ENCODE measurements at regions not wholly inside any gene's neighbourhood (a gene's known extent, or its start where the extent isn't known, plus 50 kb on each side); places are given as distances from the start of the nearest gene placed in this dataset.

GRCh38 chr14:97106166-97106565 is 309.0 kb downstream of the VRK1 start:
- no peak overlapping the region for H3K27ac Mint-ChIP-seq
- no peaks in the 10 kb centered on the region for H3K36me3 ChIP-seq (ENCODE audit: control insufficient read depth in 2 of 2, extremely low read depth in 1 of 2, insufficient read depth in 1 of 2, low read length in 1 of 2)

GRCh38 chr14:97106609-97107008 is 309.4 kb downstream of the VRK1 start:
- Histone ChIP-seq H3K36me3 (ENCODE audit: control insufficient read depth in 2 of 2, extremely low read depth in 1 of 2, insufficient read depth in 1 of 2, low read length in 1 of 2) (no peaks in the 10 kb centered on the region), H3K27ac (ENCODE audit: low read length) (no peak overlapping the region), H3K9me3 (no peaks in the 10 kb centered on the region), H3K4me1 (ENCODE audit: control insufficient read depth in 1 of 2, extremely low read depth in 1 of 2, insufficient read depth in 2 of 2, low read length in 2 of 2) (no peaks in the 10 kb centered on the region), H3K4me3 (ENCODE audit: control insufficient read depth in 1 of 2, extremely low read depth in 1 of 2, low read length in 1 of 2) (no peak overlapping the region), H3K27me3 (replicated peaks in 1 of 2; ENCODE audit: control insufficient read depth in 2 of 2, extremely low read depth in 1 of 2, insufficient read depth in 2 of 2, low read length in 1 of 2) (peaks cover 0 to 14% of the 10 kb centered on the region in 2 experiments)
- H3K4me3 Mint-ChIP-seq: no peak overlapping the region
- ChIA-PET CTCF (no interaction called here), POLR2A (no interaction called here)
- H3K36me3 Mint-ChIP-seq: peaks cover 8% of the 10 kb centered on the region
- H3K4me1 Mint-ChIP-seq: peaks cover 0 to 5% (median 4%) of the 10 kb centered on the region in 3 donors
- ATAC-seq (replicated peaks in 1 of 4) (no peak), DNase-seq (no peak)
- peaks cover 6 to 16% of the 10 kb centered on the region in 2 donors for H3K27me3 Mint-ChIP-seq
- no peak overlapping the region for H3K27ac Mint-ChIP-seq
- no CpG with 5 or more reads among the region's 10 CpGs for WGBS (ENCODE audit: insufficient coverage)
- H3K9me3 Mint-ChIP-seq: peaks cover 3 to 7% (median 6%) of the 10 kb centered on the region in 3 donors

More at GRCh38 chr14:97106166-97106565, 309.0 kb downstream of the VRK1 start:
- no peak overlapping the region for H3K4me3 ChIP-seq (ENCODE audit: control insufficient read depth in 1 of 2, extremely low read depth in 1 of 2, low read length in 1 of 2)
- H3K9me3 ChIP-seq: no peaks in the 10 kb centered on the region
- 67% methylated on average over 3 of the region's 5 CpGs for WGBS (ENCODE audit: insufficient coverage)
- DNase-seq (peak in 3 of 35 experiments; percentile 9 to 16 (median 12)), ATAC-seq (replicated peaks in 1 of 4) (no peak)
- no peak overlapping the region for H3K27ac ChIP-seq (ENCODE audit: low read length)
- H3K27me3 ChIP-seq (replicated peaks in 1 of 2; ENCODE audit: control insufficient read depth in 2 of 2, extremely low read depth in 1 of 2, insufficient read depth in 2 of 2, low read length in 1 of 2): peaks cover 0 to 16% of the 10 kb centered on the region in 2 experiments
- peaks cover 8% of the 10 kb centered on the region for H3K36me3 Mint-ChIP-seq
- peaks cover 3 to 7% (median 6%) of the 10 kb centered on the region in 3 donors for H3K9me3 Mint-ChIP-seq
- peaks cover 6 to 16% of the 10 kb centered on the region in 2 donors for H3K27me3 Mint-ChIP-seq
- CTCF ChIA-PET: no interaction called here
- POLR2A ChIA-PET: no interaction called here
- H3K4me1 Mint-ChIP-seq: peaks cover 0 to 5% (median 4%) of the 10 kb centered on the region in 3 donors
- no peak overlapping the region for H3K4me3 Mint-ChIP-seq
- no peaks in the 10 kb centered on the region for H3K4me1 ChIP-seq (ENCODE audit: control insufficient read depth in 1 of 2, extremely low read depth in 1 of 2, insufficient read depth in 2 of 2, low read length in 2 of 2)

GRCh38 chr14:97107080-97107479 is 309.9 kb downstream of the VRK1 start:
- Mint-ChIP-seq H3K9me3 (peaks cover 3 to 7% (median 6%) of the 10 kb centered on the region in 3 donors), H3K27me3 (peaks cover 6 to 16% of the 10 kb centered on the region in 2 donors), H3K36me3 (peaks cover 8% of the 10 kb centered on the region), H3K27ac (no peak overlapping the region), H3K4me3 (no peak overlapping the region), H3K4me1 (peaks cover 0 to 5% (median 4%) of the 10 kb centered on the region in 3 donors)
- Histone ChIP-seq H3K36me3 (ENCODE audit: control insufficient read depth in 2 of 2, extremely low read depth in 1 of 2, insufficient read depth in 1 of 2, low read length in 1 of 2) (no peaks in the 10 kb centered on the region), H3K9me3 (no peaks in the 10 kb centered on the region), H3K27ac (ENCODE audit: low read length) (no peak overlapping the region), H3K4me1 (ENCODE audit: control insufficient read depth in 1 of 2, extremely low read depth in 1 of 2, insufficient read depth in 2 of 2, low read length in 2 of 2) (no peaks in the 10 kb centered on the region), H3K27me3 (replicated peaks in 1 of 2; ENCODE audit: control insufficient read depth in 2 of 2, extremely low read depth in 1 of 2, insufficient read depth in 2 of 2, low read length in 1 of 2) (peaks cover 0 to 12% of the 10 kb centered on the region in 2 experiments), H3K4me3 (ENCODE audit: control insufficient read depth in 1 of 2, extremely low read depth in 1 of 2, low read length in 1 of 2) (no peak overlapping the region)
- no peak for ATAC-seq (replicated peaks in 1 of 4)
- WGBS (ENCODE audit: insufficient coverage): 99% methylated on average over 8 of the region's 9 CpGs
- ChIA-PET POLR2A (no interaction called here), CTCF (no interaction called here)
- DNase-seq: no peak

- Histone ChIP-seq H3K27ac (ENCODE audit: low read length) (no peak overlapping the region), H3K36me3 (ENCODE audit: control insufficient read depth in 2 of 2, extremely low read depth in 1 of 2, insufficient read depth in 1 of 2, low read length in 1 of 2) (no peaks in the 10 kb centered on the region), H3K4me3 (ENCODE audit: control insufficient read depth in 1 of 2, extremely low read depth in 1 of 2, low read length in 1 of 2) (no peak overlapping the region), H3K4me1 (ENCODE audit: control insufficient read depth in 1 of 2, extremely low read depth in 1 of 2, insufficient read depth in 2 of 2, low read length in 2 of 2) (no peaks in the 10 kb centered on the region), H3K9me3 (no peaks in the 10 kb centered on the region), H3K27me3 (replicated peaks in 1 of 2; ENCODE audit: control insufficient read depth in 2 of 2, extremely low read depth in 1 of 2, insufficient read depth in 2 of 2, low read length in 1 of 2) (peaks cover 0 to 14% of the 10 kb centered on the region in 2 experiments)
- ATAC-seq (replicated peaks in 1 of 4) (no peak), DNase-seq (no peak)
- ChIA-PET CTCF (no interaction called here), POLR2A (no interaction called here)
- Mint-ChIP-seq H3K27ac (no peak overlapping the region), H3K4me1 (peaks cover 0 to 5% (median 4%) of the 10 kb centered on the region in 3 donors), H3K36me3 (peaks cover 8% of the 10 kb centered on the region), H3K27me3 (peaks cover 6 to 16% of the 10 kb centered on the region in 2 donors), H3K4me3 (no peak overlapping the region), H3K9me3 (peaks cover 3 to 7% (median 6%) of the 10 kb centered on the region in 3 donors)
- WGBS (ENCODE audit: insufficient coverage): 90% methylated on average over 2 of the region's 4 CpGs
Measured at GRCh38 chr14:97107760-97108159, 310.6 kb downstream of the VRK1 start.

- Mint-ChIP-seq H3K36me3 (peaks cover 8% of the 10 kb centered on the region), H3K9me3 (peaks cover 3 to 7% (median 6%) of the 10 kb centered on the region in 3 donors), H3K4me3 (no peak overlapping the region), H3K27ac (no peak overlapping the region), H3K4me1 (peaks cover 0 to 5% (median 4%) of the 10 kb centered on the region in 3 donors), H3K27me3 (peaks cover 12 to 17% of the 10 kb centered on the region in 2 donors)
- Histone ChIP-seq H3K4me3 (ENCODE audit: control insufficient read depth in 1 of 2, extremely low read depth in 1 of 2, low read length in 1 of 2) (no peak overlapping the region), H3K4me1 (ENCODE audit: control insufficient read depth in 1 of 2, extremely low read depth in 1 of 2, insufficient read depth in 2 of 2, low read length in 2 of 2) (no peaks in the 10 kb centered on the region), H3K36me3 (ENCODE audit: control insufficient read depth in 2 of 2, extremely low read depth in 1 of 2, insufficient read depth in 1 of 2, low read length in 1 of 2) (no peaks in the 10 kb centered on the region), H3K27ac (ENCODE audit: low read length) (no peak overlapping the region), H3K9me3 (no peaks in the 10 kb centered on the region), H3K27me3 (replicated peaks in 1 of 2; ENCODE audit: control insufficient read depth in 2 of 2, extremely low read depth in 1 of 2, insufficient read depth in 2 of 2, low read length in 1 of 2) (peaks cover 0 to 14% of the 10 kb centered on the region in 2 experiments)
- CTCF ChIA-PET: no interaction called here
- ATAC-seq (replicated peaks in 1 of 4) (no peak), DNase-seq (no peak)
- POLR2A ChIA-PET: no interaction called here
- 87% methylated on average over 6 of the region's 7 CpGs for WGBS (ENCODE audit: insufficient coverage)
Measured at GRCh38 chr14:97109234-97109633, 312.1 kb downstream of the VRK1 start.

- ChIA-PET CTCF (interaction anchor here in 1 of 2 donors (0.6 kb wide), 1 partner anchor 92 kb away, joined by 3 read pairs; no protein-coding TSS in a partner anchor), POLR2A (no interaction called here)
- Mint-ChIP-seq H3K27ac (no peak overlapping the region), H3K4me3 (no peak overlapping the region), H3K9me3 (peaks cover 3 to 7% (median 6%) of the 10 kb centered on the region in 3 donors), H3K27me3 (peaks cover 12 to 21% of the 10 kb centered on the region in 2 donors), H3K36me3 (peaks cover 8% of the 10 kb centered on the region), H3K4me1 (peaks cover 2 to 6% (median 3%) of the 10 kb centered on the region in 3 donors)
- Histone ChIP-seq H3K9me3 (no peaks in the 10 kb centered on the region), H3K4me3 (ENCODE audit: control insufficient read depth in 1 of 2, extremely low read depth in 1 of 2, low read length in 1 of 2) (no peak overlapping the region), H3K4me1 (ENCODE audit: control insufficient read depth in 1 of 2, extremely low read depth in 1 of 2, insufficient read depth in 2 of 2, low read length in 2 of 2) (peaks cover under 1 to 6% of the 10 kb centered on the region in 2 experiments), H3K36me3 (ENCODE audit: control insufficient read depth in 2 of 2, extremely low read depth in 1 of 2, insufficient read depth in 1 of 2, low read length in 1 of 2) (no peaks in the 10 kb centered on the region), H3K27me3 (replicated peaks in 1 of 2; ENCODE audit: control insufficient read depth in 2 of 2, extremely low read depth in 1 of 2, insufficient read depth in 2 of 2, low read length in 1 of 2) (peaks cover 0 to 12% of the 10 kb centered on the region in 2 experiments), H3K27ac (ENCODE audit: low read length) (no peak overlapping the region)
- DNase-seq (no peak), ATAC-seq (replicated peaks in 1 of 4) (no peak)
- no CpG with 5 or more reads among the region's 7 CpGs for WGBS (ENCODE audit: insufficient coverage)
Measured at GRCh38 chr14:97113339-97113738, 316.2 kb downstream of the VRK1 start.
